GM12873 (cell line): ENCODE measurements at regions not wholly inside any gene's neighbourhood (a gene's known extent, or its start where the extent isn't known, plus 50 kb on each side); places are given as distances from the start of the nearest gene placed in this dataset.

Source experiments
- TF ChIP-seq, protein P1 (sequence below): IDR thresholded peaks from 2 replicates; pipeline ENCODE4 v1.5.1; 2012; ENCODE audit warnings: low read depth, mild to moderate bottlenecking, moderate library complexity, low read length, control low read depth; ENCODE audit not compliant: insufficient read depth; ENCODE audit errors: missing control alignments

DNA sequence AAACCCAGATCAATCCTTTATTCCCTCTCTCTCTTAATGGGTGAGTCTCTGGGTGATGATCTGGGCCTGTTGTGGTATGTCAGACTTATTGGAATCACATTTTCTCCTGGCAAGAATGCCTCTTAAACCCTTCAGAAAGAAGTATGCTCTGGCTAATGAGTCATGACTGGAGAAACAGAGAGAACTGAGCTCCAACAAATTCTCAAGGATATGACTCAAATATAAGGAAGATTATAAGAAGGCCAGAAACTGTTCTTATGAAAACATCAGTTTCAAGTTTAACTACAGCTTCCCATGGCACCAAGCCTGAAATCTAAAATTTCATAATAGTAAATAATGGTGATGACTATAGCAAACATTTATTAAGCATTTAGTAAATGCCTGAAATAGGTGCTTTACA is 83.9 kb downstream of the OR5AK2 start:
- TF ChIP-seq, protein P1, sequence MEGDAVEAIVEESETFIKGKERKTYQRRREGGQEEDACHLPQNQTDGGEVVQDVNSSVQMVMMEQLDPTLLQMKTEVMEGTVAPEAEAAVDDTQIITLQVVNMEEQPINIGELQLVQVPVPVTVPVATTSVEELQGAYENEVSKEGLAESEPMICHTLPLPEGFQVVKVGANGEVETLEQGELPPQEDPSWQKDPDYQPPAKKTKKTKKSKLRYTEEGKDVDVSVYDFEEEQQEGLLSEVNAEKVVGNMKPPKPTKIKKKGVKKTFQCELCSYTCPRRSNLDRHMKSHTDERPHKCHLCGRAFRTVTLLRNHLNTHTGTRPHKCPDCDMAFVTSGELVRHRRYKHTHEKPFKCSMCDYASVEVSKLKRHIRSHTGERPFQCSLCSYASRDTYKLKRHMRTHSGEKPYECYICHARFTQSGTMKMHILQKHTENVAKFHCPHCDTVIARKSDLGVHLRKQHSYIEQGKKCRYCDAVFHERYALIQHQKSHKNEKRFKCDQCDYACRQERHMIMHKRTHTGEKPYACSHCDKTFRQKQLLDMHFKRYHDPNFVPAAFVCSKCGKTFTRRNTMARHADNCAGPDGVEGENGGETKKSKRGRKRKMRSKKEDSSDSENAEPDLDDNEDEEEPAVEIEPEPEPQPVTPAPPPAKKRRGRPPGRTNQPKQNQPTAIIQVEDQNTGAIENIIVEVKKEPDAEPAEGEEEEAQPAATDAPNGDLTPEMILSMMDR = no peak

DNA sequence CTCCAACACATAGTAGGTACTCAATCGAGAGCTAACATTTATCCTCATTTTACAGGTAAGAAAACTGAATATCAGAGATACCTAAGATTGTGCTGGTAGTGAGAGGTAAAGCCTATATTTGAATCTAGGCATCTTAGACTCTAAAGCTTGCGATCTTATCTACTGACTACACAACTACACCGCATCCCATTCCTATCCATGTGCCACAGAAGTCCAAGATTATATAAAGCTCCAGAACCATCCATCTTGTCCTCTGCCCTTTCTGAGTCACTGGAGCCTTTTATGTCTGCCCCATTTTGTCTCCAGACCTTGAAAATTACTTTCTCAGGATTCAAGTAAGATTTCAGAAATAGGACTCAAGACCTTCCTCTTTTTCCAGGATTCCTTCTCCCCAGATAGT is 84.4 kb downstream of the OR5AK2 start:
- TF ChIP-seq, protein P1 = no peak

DNA sequence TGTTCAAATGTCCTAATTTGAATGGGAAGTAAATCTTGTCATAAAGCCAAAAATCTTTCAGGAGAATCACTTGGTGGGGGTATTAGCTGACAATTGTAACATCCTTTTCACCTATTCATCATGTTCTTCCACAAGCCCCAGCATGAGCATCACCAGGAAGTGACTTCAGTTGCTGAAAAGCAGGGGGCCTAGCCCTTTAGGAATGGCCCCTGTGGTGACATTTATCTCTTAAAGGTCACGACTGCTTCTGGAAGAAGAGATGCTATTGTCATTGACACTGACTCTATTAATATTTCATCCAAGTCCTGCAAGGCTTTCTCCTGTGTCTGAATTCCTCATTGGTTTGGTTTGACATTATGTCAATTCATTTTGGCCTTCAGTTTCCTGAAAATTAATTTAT is 92.6 kb downstream of the OR5AK2 start:
- TF ChIP-seq, protein P1 = no peak

DNA sequence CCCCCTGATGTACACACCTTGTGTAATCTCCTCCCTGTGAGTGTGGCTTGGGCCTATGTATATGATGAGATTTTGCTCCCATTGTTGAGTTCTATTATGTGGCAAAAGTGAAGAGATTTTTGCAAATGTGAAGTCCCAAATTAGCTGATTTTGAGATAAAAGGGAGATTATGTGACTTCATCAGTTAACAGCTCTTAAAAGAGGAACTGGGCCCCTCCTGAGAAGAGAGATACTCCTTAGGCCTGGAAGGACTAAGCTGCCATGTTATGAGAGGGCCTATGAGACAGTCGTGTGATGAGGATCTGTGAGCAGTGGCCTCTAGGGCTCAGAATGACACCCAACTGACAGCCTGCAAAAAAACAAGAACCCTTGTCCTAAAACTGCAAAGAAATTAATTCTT is 93.4 kb downstream of the OR5AK2 start:
- TF ChIP-seq, protein P1 = no peak

DNA sequence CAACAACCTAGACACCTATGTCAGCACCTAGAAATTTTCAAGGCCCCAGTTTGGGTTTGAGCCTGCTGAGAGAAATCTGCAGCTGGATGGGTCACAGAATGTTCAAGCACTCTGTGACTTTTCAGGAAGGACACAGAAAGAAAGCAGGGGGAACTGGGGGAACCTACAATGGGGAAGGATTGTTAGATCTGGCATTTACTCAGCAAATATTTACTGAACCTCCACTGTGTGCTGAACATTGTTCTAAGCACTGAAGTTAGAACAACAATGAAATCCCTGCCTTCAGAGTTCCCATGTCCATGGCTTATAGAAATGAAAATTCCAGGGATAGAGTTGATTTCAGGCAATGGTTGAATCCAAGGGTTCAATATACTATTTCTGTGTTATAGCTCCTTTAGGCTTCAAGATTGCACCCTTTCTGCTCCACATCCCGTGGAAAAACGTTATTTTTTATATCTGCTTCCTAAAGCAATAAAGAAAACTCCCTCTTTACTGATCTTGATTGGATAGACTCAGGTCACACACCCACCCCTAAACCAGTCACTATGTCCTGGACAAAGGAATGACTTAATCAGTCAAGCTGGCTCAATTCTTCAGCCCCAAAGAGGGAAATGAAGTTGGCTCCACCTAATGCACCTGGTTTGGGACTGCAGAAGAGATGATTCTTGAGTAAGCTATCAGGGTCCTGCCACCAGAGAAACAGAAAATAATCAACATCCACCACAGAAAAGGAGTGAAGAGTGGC is 95.1 kb downstream of the OR5AK2 start:
- TF ChIP-seq, protein P1 = no peak

DNA sequence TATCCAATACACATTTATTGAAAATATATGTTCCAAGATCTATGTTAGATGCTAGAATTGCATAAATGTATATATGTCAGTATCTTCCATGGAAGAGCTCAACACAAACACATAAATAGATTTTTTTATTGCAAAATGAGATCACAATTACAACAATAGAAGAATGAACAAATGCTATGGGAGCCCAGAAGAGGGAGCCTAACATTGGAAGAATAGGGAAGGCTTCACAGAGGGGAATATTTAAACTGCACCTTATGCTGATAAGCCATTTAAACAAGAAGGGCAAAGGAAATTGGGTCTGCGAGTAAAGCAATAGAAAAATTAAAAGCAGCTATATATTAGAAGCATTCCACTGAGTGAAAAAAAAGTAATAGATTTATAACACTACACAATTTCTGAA is 96.1 kb upstream of the LRRC55 start:
- TF ChIP-seq, protein P1 = no peak

DNA sequence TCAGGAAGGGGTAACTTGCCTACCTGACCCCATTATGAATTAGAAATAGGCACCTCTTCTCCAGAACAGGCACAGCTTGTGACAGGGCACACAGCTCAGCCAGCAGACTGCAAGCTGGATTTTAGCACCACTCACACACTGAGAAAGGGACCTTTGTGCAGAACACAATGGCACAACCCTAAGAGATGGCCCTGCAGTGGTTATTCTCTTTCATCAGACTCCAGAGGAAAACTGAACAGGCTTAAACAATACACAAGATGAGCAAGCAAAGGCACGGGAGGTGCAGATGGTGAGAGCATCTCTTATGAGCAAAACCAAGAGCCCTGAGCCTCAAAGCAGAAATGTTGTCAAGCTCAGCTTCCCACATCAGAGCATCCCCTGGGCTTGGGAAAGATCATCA is 93.8 kb upstream of the LRRC55 start:
- TF ChIP-seq, protein P1 = no peak
